HG03432 (cell line): ENCODE measurements at regions not wholly inside any gene's neighbourhood (a gene's known extent, or its start where the extent isn't known, plus 50 kb on each side); places are given as distances from the start of the nearest gene placed in this dataset.

Experiments used
- ATAC-seq: cut with Tn5 transposase; IDR thresholded peaks from one replicate; pipeline ENCODE4 v1.9.1; 2021; ENCODE audit warnings: mild to moderate bottlenecking, moderate library complexity; ENCODE audit not compliant: unreplicated experiment

GRCh38 chr10:129343141-129343540 lies 123.9 kb upstream of the MGMT start:
- no peak for ATAC-seq

- ATAC-seq = no peak
Observed at GRCh38 chr10:129344103-129344502, 122.9 kb upstream of the MGMT start.

GRCh38 chr10:129344731-129345355 lies 122.2 kb upstream of the MGMT start:
- ATAC-seq = no peak

GRCh38 chr10:129345763-129346162 lies 121.3 kb upstream of the MGMT start:
- ATAC-seq = no peak

- no peak for ATAC-seq
Observed at GRCh38 chr10:129350690-129351089, 116.4 kb upstream of the MGMT start.

- no peak for ATAC-seq
Observed at GRCh38 chr10:129353101-129353500, 113.9 kb upstream of the MGMT start.

- no peak for ATAC-seq
Observed at GRCh38 chr10:129360046-129360445, 107.0 kb upstream of the MGMT start.

- ATAC-seq = no peak
Observed at GRCh38 chr10:129361676-129362376, 105.2 kb upstream of the MGMT start.

GRCh38 chr10:129364949-129365348 lies 102.1 kb upstream of the MGMT start:
- ATAC-seq = no peak

- ATAC-seq = no peak
Observed at GRCh38 chr10:129365767-129366402, 101.2 kb upstream of the MGMT start.

- ATAC-seq = no peak
Observed at GRCh38 chr10:129366450-129366849, 100.6 kb upstream of the MGMT start.

GRCh38 chr10:129369566-129369965 lies 97.5 kb upstream of the MGMT start:
- ATAC-seq = no peak

- ATAC-seq = no peak
Observed at GRCh38 chr10:129371541-129371940, 95.5 kb upstream of the MGMT start.

GRCh38 chr10:129372172-129372571 lies 94.9 kb upstream of the MGMT start:
- no peak for ATAC-seq

GRCh38 chr10:129373231-129373630 lies 93.8 kb upstream of the MGMT start:
- ATAC-seq = no peak

- no peak for ATAC-seq
Observed at GRCh38 chr10:129373718-129374117, 93.3 kb upstream of the MGMT start.

- no peak for ATAC-seq
Observed at GRCh38 chr10:129375171-129375570, 91.9 kb upstream of the MGMT start.

GRCh38 chr10:129375912-129376311 lies 91.1 kb upstream of the MGMT start:
- ATAC-seq = no peak

- ATAC-seq = no peak
Observed at GRCh38 chr10:129380279-129380678, 86.8 kb upstream of the MGMT start.

GRCh38 chr10:129381741-129382140 lies 85.3 kb upstream of the MGMT start:
- no peak for ATAC-seq

GRCh38 chr10:129382401-129382800 lies 84.6 kb upstream of the MGMT start:
- no peak for ATAC-seq

- ATAC-seq = no peak
Observed at GRCh38 chr10:129383651-129384050, 83.4 kb upstream of the MGMT start.
